ENCODE measurements at regions not wholly inside any gene's neighbourhood (a gene's known extent, or its start where the extent isn't known, plus 50 kb on each side); places are given as distances from the start of the nearest gene placed in this dataset.

GRCh38 chr2:193141998-193142397 is 947.3 kb upstream of the TMEFF2 start:
- no peak for TF ChIP-seq EZH2 (IDR thresholded peaks at IDR 0.05; ENCODE audit: borderline replicate concordance, low read depth, low read length, poor library complexity, severe bottlenecking)
- TF ChIP-seq, protein P1, sequence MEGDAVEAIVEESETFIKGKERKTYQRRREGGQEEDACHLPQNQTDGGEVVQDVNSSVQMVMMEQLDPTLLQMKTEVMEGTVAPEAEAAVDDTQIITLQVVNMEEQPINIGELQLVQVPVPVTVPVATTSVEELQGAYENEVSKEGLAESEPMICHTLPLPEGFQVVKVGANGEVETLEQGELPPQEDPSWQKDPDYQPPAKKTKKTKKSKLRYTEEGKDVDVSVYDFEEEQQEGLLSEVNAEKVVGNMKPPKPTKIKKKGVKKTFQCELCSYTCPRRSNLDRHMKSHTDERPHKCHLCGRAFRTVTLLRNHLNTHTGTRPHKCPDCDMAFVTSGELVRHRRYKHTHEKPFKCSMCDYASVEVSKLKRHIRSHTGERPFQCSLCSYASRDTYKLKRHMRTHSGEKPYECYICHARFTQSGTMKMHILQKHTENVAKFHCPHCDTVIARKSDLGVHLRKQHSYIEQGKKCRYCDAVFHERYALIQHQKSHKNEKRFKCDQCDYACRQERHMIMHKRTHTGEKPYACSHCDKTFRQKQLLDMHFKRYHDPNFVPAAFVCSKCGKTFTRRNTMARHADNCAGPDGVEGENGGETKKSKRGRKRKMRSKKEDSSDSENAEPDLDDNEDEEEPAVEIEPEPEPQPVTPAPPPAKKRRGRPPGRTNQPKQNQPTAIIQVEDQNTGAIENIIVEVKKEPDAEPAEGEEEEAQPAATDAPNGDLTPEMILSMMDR (conservative IDR thresholded peaks at IDR 0.05; ENCODE audit: low read depth, low read length): no peak
